ENCODE measurements at regions not wholly inside any gene's neighbourhood (a gene's known extent, or its start where the extent isn't known, plus 50 kb on each side); places are given as distances from the start of the nearest gene placed in this dataset.

DNA sequence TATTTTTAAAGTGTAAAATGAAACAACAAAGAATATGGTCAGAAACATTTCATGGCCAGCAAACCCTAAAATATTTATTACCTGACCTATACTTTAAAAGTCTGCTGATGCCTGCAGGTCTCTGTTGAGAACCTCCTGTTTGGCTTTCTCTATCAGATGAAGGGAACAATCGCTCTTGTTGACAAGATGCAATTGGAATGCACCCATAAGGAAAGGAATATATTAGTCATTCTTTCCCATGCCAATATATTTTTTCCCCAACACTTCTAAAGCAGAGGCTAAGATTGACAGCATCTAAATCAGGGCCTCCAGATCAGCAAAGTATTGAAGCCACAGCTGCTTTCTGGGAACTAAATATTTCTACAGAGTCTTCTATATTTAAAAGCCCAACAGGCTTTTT is 897.8 kb downstream of the EPHA7 start:
- H4K20me1 ChIP-seq (replicated peaks in 1 of 2; ENCODE audit: control insufficient read depth in 1 of 2, insufficient read depth in 2 of 2, low read length in 2 of 2): no peaks in the 10 kb centered on the region
- no peak overlapping the region for H2BK20ac ChIP-seq (ENCODE audit: low read length)
- H3K18ac ChIP-seq (ENCODE audit: extremely low read depth, low read length): no peak overlapping the region
- H4K91ac ChIP-seq (replicated peaks; ENCODE audit: insufficient read length, low read length): no peak overlapping the region
- H2AFZ ChIP-seq (ENCODE audit: low read length): no peak overlapping the region
- no peak overlapping the region for H2BK5ac ChIP-seq (ENCODE audit: low read depth, low read length)
- H3K27ac ChIP-seq (ENCODE audit: low read depth, low read length): no peak overlapping the region
- H3K79me1 ChIP-seq (ENCODE audit: low read depth, low read length): no peaks in the 10 kb centered on the region
- CTCF ChIA-PET (ENCODE audit: partially characterized antibody): no interaction called here
- no peak overlapping the region for H3K4me2 ChIP-seq (ENCODE audit: insufficient read depth in 1 of 2, low read depth in 2 of 2, low read length in 2 of 2)
- no peak overlapping the region for H2BK120ac ChIP-seq (replicated peaks; ENCODE audit: low read depth, low read length)
- H3K14ac ChIP-seq (ENCODE audit: insufficient read length): no peak overlapping the region
- H3K27me3 ChIP-seq (replicated peaks in 1 of 4; ENCODE audit: control insufficient read depth in 3 of 4, extremely low read depth in 1 of 4, insufficient read depth in 3 of 4, low read length in 3 of 4): no peaks in the 10 kb centered on the region
- H2BK12ac ChIP-seq (ENCODE audit: low read depth, low read length): no peak overlapping the region
- no peaks in the 10 kb centered on the region for H3K23me2 ChIP-seq (ENCODE audit: low read depth, low read length)
- no peak overlapping the region for H3K9ac ChIP-seq (replicated peaks in 1 of 4; ENCODE audit: extremely low read depth in 1 of 4, low read depth in 3 of 4, low read length in 3 of 4)
- no peak overlapping the region for H2BK15ac ChIP-seq (ENCODE audit: low read length)
- H3K4me1 ChIP-seq (replicated peaks in 1 of 4; ENCODE audit: control insufficient read depth in 3 of 4, insufficient read depth in 4 of 4, low read length in 3 of 4): no peaks in the 10 kb centered on the region
- no peak overlapping the region for H3K56ac ChIP-seq (replicated peaks; ENCODE audit: insufficient read length, low read depth, low read length)
- POLR2A ChIA-PET (ENCODE audit: partially characterized antibody): no interaction called here
- no peak overlapping the region for H4K8ac ChIP-seq (ENCODE audit: extremely low read depth, insufficient read depth, low read length)
- H3K36me3 ChIP-seq (ENCODE audit: control insufficient read depth in 2 of 4, insufficient read depth in 4 of 4, low read length in 3 of 4): no peaks in the 10 kb centered on the region
- no peaks in the 10 kb centered on the region for H3K79me2 ChIP-seq (ENCODE audit: control insufficient read depth in 1 of 2, insufficient read depth in 2 of 2, low read length in 2 of 2)
- FAIRE-seq: no peak
- H3K4ac ChIP-seq (replicated peaks; ENCODE audit: insufficient read length, low read depth, low read length): no peak overlapping the region
- DNase-seq (ENCODE audit: low read depth in 1 of 2, low spot score in 2 of 2): no peak
- no peaks in the 10 kb centered on the region for H3K9me3 ChIP-seq (ENCODE audit: insufficient read depth in 2 of 2, low read depth in 1 of 2, low read length in 1 of 2)
- 89% methylated on average over 1 of the region's 1 CpG; no CpG with 5 or more reads in 1 of the 2 experiments for WGBS, 2 experiments (ENCODE audit: extremely low coverage in 1 of 2, insufficient coverage in 1 of 2, insufficient read length in 1 of 2, insufficient replicate concordance in 2 of 2, low coverage in 1 of 2, low lambda C conversion rate in 2 of 2, missing lambda C conversion rate in 1 of 2)
- no peak overlapping the region for H3K4me3 ChIP-seq (ENCODE audit: extremely low read depth in 1 of 4, insufficient read depth in 2 of 4, low read depth in 3 of 4, low read length in 4 of 4)
- H3K23ac ChIP-seq (ENCODE audit: insufficient read length): no peak overlapping the region
- H4K5ac ChIP-seq (ENCODE audit: insufficient read length, low read depth, low read length): no peak overlapping the region
- no peak overlapping the region for H2AK5ac ChIP-seq (ENCODE audit: low read depth, low read length)
- TF ChIP-seq BACH1 (IDR thresholded peaks at IDR 0.05; ENCODE audit: low read length): no peak
- TF ChIP-seq SRF (IDR thresholded peaks at IDR 0.05; ENCODE audit: low read depth, low read length): no peak
- TF ChIP-seq ASH2L (IDR thresholded peaks at IDR 0.05; ENCODE audit: low read length): no peak
- no peak for TF ChIP-seq CREB1 (IDR thresholded peaks at IDR 0.05)
- TF ChIP-seq, protein P1, sequence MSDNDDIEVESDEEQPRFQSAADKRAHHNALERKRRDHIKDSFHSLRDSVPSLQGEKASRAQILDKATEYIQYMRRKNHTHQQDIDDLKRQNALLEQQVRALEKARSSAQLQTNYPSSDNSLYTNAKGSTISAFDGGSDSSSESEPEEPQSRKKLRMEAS (IDR thresholded peaks at IDR 0.05): no peak
- no peak for TF ChIP-seq TAF1 (IDR thresholded peaks at IDR 0.05; ENCODE audit: low read depth, low read length)
- no peak for TF ChIP-seq RXRA (IDR thresholded peaks at IDR 0.05; ENCODE audit: insufficient read depth, low read depth, low read length)
- no peak for TF ChIP-seq CTCF (IDR thresholded peaks at IDR 0.05; ENCODE audit: control extremely low read depth in 1 of 3, insufficient read depth in 1 of 3, low read depth in 1 of 3, low read length in 3 of 3)
- no peak for TF ChIP-seq KDM5A (IDR thresholded peaks at IDR 0.05; ENCODE audit: low read length)
- TF ChIP-seq SP2 (IDR thresholded peaks at IDR 0.05; ENCODE audit: low read length): no peak
- no peak for TF ChIP-seq SIRT6 (IDR thresholded peaks at IDR 0.05; ENCODE audit: low read length)
- TF ChIP-seq EZH2 (IDR thresholded peaks at IDR 0.05; ENCODE audit: low read depth, low read length, severe bottlenecking): no peak
- TF ChIP-seq ZNF274 (IDR thresholded peaks at IDR 0.05; ENCODE audit: borderline replicate concordance, extremely low read depth, low read length): no peak
- no peak for TF ChIP-seq MAFK (IDR thresholded peaks at IDR 0.05; ENCODE audit: low read depth, low read length)

Data from H1 (cell line).